OCI-LY1 (cell line): ENCODE measurements at regions not wholly inside any gene's neighbourhood (a gene's known extent, or its start where the extent isn't known, plus 50 kb on each side); places are given as distances from the start of the nearest gene placed in this dataset.

Experiments
- H2AFZ ChIP-seq: fragments of 200-600 bp; sonication (generic), shearing (Covaris generic); 2 replicates; pipeline ENCODE4 v1.6.0; 2014; ENCODE audit warnings: antibody characterized with exemption, mild to moderate bottlenecking, low read length
- H3F3A ChIP-seq: fragments of 200-600 bp; sonication (generic), shearing (Covaris generic); 2 replicates; pipeline ENCODE4 v1.6.0; 2014; ENCODE audit warnings: mild to moderate bottlenecking, antibody characterized with exemption, low read length, moderate library complexity; ENCODE audit not compliant: insufficient read depth
- H3K27ac ChIP-seq: fragments of 200-600 bp; sonication (generic); 2 replicates; pipeline ENCODE4 v1.5.1; 2014; ENCODE audit warnings: low read length, mixed run types, mild to moderate bottlenecking, low read depth; ENCODE audit not compliant: poor library complexity, severe bottlenecking
- H3K27me3 ChIP-seq: fragments of 200-600 bp; sonication (generic); 2 replicates; pipeline ENCODE4 v1.6.0; 2014; ENCODE audit warnings: antibody characterized with exemption, mild to moderate bottlenecking, low read length, moderate library complexity; ENCODE audit not compliant: insufficient read depth
- H3K36me3 ChIP-seq: fragments of 200-600 bp; sonication (generic); 2 replicates; pipeline ENCODE4 v1.6.1; 2014; ENCODE audit warnings: mild to moderate bottlenecking, antibody characterized with exemption, low read length, moderate library complexity, mixed read lengths; ENCODE audit not compliant: insufficient read depth
- H3K4me1 ChIP-seq: fragments of 200-600 bp; sonication (generic); 2 replicates; pipeline ENCODE4 v1.5.1; 2014; ENCODE audit warnings: mild to moderate bottlenecking, low read length, moderate library complexity; ENCODE audit not compliant: insufficient read depth, severe bottlenecking
- H3K4me2 ChIP-seq: fragments of 200-600 bp; sonication (generic), shearing (Covaris generic); 2 replicates; pipeline ENCODE4 v1.6.1; 2014; ENCODE audit warnings: low read length
- H3K4me3 ChIP-seq: fragments of 200-600 bp; sonication (generic); 2 replicates; pipeline ENCODE4 v1.5.1; 2014; ENCODE audit warnings: low read length, low read depth, mild to moderate bottlenecking, mixed read lengths; ENCODE audit not compliant: poor library complexity, severe bottlenecking
- H3K79me2 ChIP-seq: fragments of 200-600 bp; shearing (Covaris generic); 2 replicates; pipeline ENCODE4 v1.6.1; 2016; ENCODE audit warnings: mixed run types, low read length, mixed read lengths; ENCODE audit not compliant: insufficient read depth
- H3K9ac ChIP-seq: fragments of 200-600 bp; sonication (generic), shearing (Covaris generic); 2 replicates; pipeline ENCODE4 v1.6.1; 2014; ENCODE audit warnings: mild to moderate bottlenecking, low read length, mixed read lengths
- H3K9me2 ChIP-seq: fragments of 200-600 bp; sonication (generic), shearing (Covaris generic); 2 replicates; pipeline ENCODE4 v1.6.1; 2014; ENCODE audit warnings: low read depth, mild to moderate bottlenecking, low read length, mixed read lengths
- H3K9me3 ChIP-seq: fragments of 200-600 bp; shearing (Covaris generic); 2 replicates; pipeline ENCODE4 v1.6.1; 2014; ENCODE audit warnings: low read length, mixed read lengths
- H4K20me1 ChIP-seq: fragments of 200-600 bp; sonication (generic), shearing (Covaris generic); 2 replicates; pipeline ENCODE4 v1.6.0; 2016; ENCODE audit warnings: mild to moderate bottlenecking, low read length; ENCODE audit not compliant: insufficient read depth
- EZH2 ChIP-seq: fragments of 200-600 bp; sonication (generic), shearing (Covaris generic); IDR thresholded peaks from 2 replicates; pipeline ENCODE4 v1.8.0; 2017; ENCODE audit warnings: borderline replicate concordance, mixed run types, mild to moderate bottlenecking, antibody characterized with exemption, low read length, moderate library complexity, mixed read lengths
- TF ChIP-seq, protein P1 (sequence below): fragments of 200-600 bp; sonication (generic), shearing (Covaris generic); IDR thresholded peaks from 2 replicates; pipeline ENCODE4 v1.5.1; 2017; ENCODE audit warnings: mild to moderate bottlenecking, antibody characterized with exemption, low read length, moderate library complexity, mixed read lengths

GRCh38 chr5:155481182-155481581 lies 467.6 kb downstream of the KIF4B start:
- no peaks in the 10 kb centered on the region for H3K9me3 ChIP-seq
- TF ChIP-seq, protein P1, sequence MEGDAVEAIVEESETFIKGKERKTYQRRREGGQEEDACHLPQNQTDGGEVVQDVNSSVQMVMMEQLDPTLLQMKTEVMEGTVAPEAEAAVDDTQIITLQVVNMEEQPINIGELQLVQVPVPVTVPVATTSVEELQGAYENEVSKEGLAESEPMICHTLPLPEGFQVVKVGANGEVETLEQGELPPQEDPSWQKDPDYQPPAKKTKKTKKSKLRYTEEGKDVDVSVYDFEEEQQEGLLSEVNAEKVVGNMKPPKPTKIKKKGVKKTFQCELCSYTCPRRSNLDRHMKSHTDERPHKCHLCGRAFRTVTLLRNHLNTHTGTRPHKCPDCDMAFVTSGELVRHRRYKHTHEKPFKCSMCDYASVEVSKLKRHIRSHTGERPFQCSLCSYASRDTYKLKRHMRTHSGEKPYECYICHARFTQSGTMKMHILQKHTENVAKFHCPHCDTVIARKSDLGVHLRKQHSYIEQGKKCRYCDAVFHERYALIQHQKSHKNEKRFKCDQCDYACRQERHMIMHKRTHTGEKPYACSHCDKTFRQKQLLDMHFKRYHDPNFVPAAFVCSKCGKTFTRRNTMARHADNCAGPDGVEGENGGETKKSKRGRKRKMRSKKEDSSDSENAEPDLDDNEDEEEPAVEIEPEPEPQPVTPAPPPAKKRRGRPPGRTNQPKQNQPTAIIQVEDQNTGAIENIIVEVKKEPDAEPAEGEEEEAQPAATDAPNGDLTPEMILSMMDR, result no peak
- TF ChIP-seq EZH2, result no peak
- H3K4me2 ChIP-seq, result no peak overlapping the region
- H3K27me3 ChIP-seq, result no peaks in the 10 kb centered on the region
- no peak overlapping the region for H3K4me3 ChIP-seq
- H3K79me2 ChIP-seq, result no peaks in the 10 kb centered on the region
- H3K36me3 ChIP-seq, result no peaks in the 10 kb centered on the region
- no peak overlapping the region for H3K9ac ChIP-seq
- no peaks in the 10 kb centered on the region for H3F3A ChIP-seq
- H3K27ac ChIP-seq, result no peak overlapping the region
- H3K4me1 ChIP-seq, result no peaks in the 10 kb centered on the region
- H2AFZ ChIP-seq, result no peak overlapping the region
- H3K9me2 ChIP-seq, result no peaks in the 10 kb centered on the region
- no peaks in the 10 kb centered on the region for H4K20me1 ChIP-seq

DNA sequence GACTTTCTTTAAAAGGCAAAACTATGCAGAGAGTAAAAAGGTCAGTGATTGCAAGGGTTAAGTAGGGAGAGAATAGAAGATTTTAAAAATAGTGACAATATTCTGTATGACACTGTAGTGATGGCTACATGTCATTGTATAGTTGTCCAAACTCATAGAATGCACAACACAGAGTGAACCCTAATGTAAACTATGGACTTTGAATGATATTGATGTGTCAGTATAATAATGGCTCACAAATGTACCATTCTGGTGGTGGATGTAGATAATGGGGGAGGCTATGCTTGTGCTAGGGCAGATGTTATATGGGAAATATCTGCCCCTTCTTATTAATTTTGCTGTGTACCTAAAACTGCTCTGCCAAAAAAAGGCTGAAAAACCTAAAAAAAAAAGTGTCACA lies 468.9 kb downstream of the KIF4B start:
- H3K4me2 ChIP-seq, result no peak overlapping the region
- H3K9me2 ChIP-seq, result no peaks in the 10 kb centered on the region
- no peaks in the 10 kb centered on the region for H3K27me3 ChIP-seq
- no peaks in the 10 kb centered on the region for H4K20me1 ChIP-seq
- no peaks in the 10 kb centered on the region for H3K4me1 ChIP-seq
- no peak overlapping the region for H3K9ac ChIP-seq
- H3K36me3 ChIP-seq, result no peaks in the 10 kb centered on the region
- no peaks in the 10 kb centered on the region for H3K9me3 ChIP-seq
- no peak overlapping the region for H2AFZ ChIP-seq
- no peak overlapping the region for H3K4me3 ChIP-seq
- TF ChIP-seq, protein P1, result no peak
- no peak for TF ChIP-seq EZH2
- no peak overlapping the region for H3K27ac ChIP-seq
- H3F3A ChIP-seq, result no peaks in the 10 kb centered on the region
- H3K79me2 ChIP-seq, result no peaks in the 10 kb centered on the region

- H3K27ac ChIP-seq, result no peak overlapping the region
These were observed 471.8 kb downstream of the KIF4B start for GRCh38 chr5:155485386-155485785.

More at GRCh38 chr5:155485386-155485785, 471.8 kb downstream of the KIF4B start:
- H4K20me1 ChIP-seq, result no peaks in the 10 kb centered on the region
- no peaks in the 10 kb centered on the region for H3K9me3 ChIP-seq
- no peaks in the 10 kb centered on the region for H3K4me1 ChIP-seq
- no peaks in the 10 kb centered on the region for H3K79me2 ChIP-seq
- TF ChIP-seq EZH2, result no peak
- TF ChIP-seq, protein P1, result no peak
- H3K4me3 ChIP-seq, result no peak overlapping the region
- no peak overlapping the region for H3K9ac ChIP-seq
- no peak overlapping the region for H2AFZ ChIP-seq
- H3K4me2 ChIP-seq, result no peak overlapping the region
- H3K9me2 ChIP-seq, result no peaks in the 10 kb centered on the region
- no peaks in the 10 kb centered on the region for H3K27me3 ChIP-seq
- no peaks in the 10 kb centered on the region for H3F3A ChIP-seq
- no peaks in the 10 kb centered on the region for H3K36me3 ChIP-seq
